Glutamatergic neuron (in vitro differentiated cells): ENCODE measurements at regions not wholly inside any gene's neighbourhood (a gene's known extent, or its start where the extent isn't known, plus 50 kb on each side); places are given as distances from the start of the nearest gene placed in this dataset.

ENCODE experiments used
- DNase-seq: peaks from one replicate; pipeline ENCODE4 v3.0.0; 2022
- H3K27ac Mint-ChIP-seq: one replicate; pipeline ENCODE4 v1.8.0; 2020; ENCODE audit warnings: mild to moderate bottlenecking, mixed read lengths, inconsistent platforms; ENCODE audit not compliant: unreplicated experiment
- H3K27me3 Mint-ChIP-seq: one replicate; pipeline ENCODE4 v1.8.0; 2020; ENCODE audit warnings: mild to moderate bottlenecking, moderate library complexity, mixed read lengths, inconsistent platforms; ENCODE audit not compliant: unreplicated experiment
- H3K36me3 Mint-ChIP-seq: one replicate; pipeline ENCODE4 v1.8.0; 2020; ENCODE audit warnings: mild to moderate bottlenecking, mixed read lengths, inconsistent platforms; ENCODE audit not compliant: unreplicated experiment
- H3K4me1 Mint-ChIP-seq: one replicate; pipeline ENCODE4 v1.8.0; 2020; ENCODE audit warnings: mild to moderate bottlenecking, low read depth, mixed read lengths, inconsistent platforms; ENCODE audit not compliant: unreplicated experiment
- H3K4me3 Mint-ChIP-seq: one replicate; pipeline ENCODE4 v1.8.0; 2020; ENCODE audit warnings: mild to moderate bottlenecking, mixed read lengths, inconsistent platforms; ENCODE audit not compliant: unreplicated experiment
- H3K9me3 Mint-ChIP-seq: one replicate; pipeline ENCODE4 v1.8.0; 2020; ENCODE audit warnings: mild to moderate bottlenecking, moderate library complexity, mixed read lengths, inconsistent platforms; ENCODE audit not compliant: unreplicated experiment
- TF ChIP-seq, protein P1 (sequence below): fragments of 200-600 bp; sonication (generic); IDR thresholded peaks from one replicate; pipeline ENCODE4 v1.5.0; 2021; ENCODE audit not compliant: partially characterized antibody, unreplicated experiment

GRCh38 chr11:19436932-19437331 is 196.2 kb upstream of the E2F8 start:
- H3K4me3 Mint-ChIP-seq: no peak overlapping the region
- no peak for DNase-seq
- peaks cover 13% of the 10 kb centered on the region for H3K9me3 Mint-ChIP-seq
- peaks cover 10% of the 10 kb centered on the region for H3K36me3 Mint-ChIP-seq
- H3K27ac Mint-ChIP-seq: no peak overlapping the region
- H3K4me1 Mint-ChIP-seq: peaks cover 37% of the 10 kb centered on the region
- TF ChIP-seq, protein P1, sequence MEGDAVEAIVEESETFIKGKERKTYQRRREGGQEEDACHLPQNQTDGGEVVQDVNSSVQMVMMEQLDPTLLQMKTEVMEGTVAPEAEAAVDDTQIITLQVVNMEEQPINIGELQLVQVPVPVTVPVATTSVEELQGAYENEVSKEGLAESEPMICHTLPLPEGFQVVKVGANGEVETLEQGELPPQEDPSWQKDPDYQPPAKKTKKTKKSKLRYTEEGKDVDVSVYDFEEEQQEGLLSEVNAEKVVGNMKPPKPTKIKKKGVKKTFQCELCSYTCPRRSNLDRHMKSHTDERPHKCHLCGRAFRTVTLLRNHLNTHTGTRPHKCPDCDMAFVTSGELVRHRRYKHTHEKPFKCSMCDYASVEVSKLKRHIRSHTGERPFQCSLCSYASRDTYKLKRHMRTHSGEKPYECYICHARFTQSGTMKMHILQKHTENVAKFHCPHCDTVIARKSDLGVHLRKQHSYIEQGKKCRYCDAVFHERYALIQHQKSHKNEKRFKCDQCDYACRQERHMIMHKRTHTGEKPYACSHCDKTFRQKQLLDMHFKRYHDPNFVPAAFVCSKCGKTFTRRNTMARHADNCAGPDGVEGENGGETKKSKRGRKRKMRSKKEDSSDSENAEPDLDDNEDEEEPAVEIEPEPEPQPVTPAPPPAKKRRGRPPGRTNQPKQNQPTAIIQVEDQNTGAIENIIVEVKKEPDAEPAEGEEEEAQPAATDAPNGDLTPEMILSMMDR: no peak
- peaks cover 6% of the 10 kb centered on the region for H3K27me3 Mint-ChIP-seq

GRCh38 chr11:19435306-19435989 is 194.7 kb upstream of the E2F8 start:
- Mint-ChIP-seq H3K27me3 (peaks cover 5% of the 10 kb centered on the region), H3K4me1 (peaks cover 31% of the 10 kb centered on the region), H3K27ac (no peak overlapping the region), H3K36me3 (peaks cover 10% of the 10 kb centered on the region), H3K4me3 (no peak overlapping the region), H3K9me3 (peaks cover 8% of the 10 kb centered on the region)
- no peak for DNase-seq
- TF ChIP-seq, protein P1: no peak

GRCh38 chr11:19433791-19434190 is 193.0 kb upstream of the E2F8 start:
- DNase-seq: no peak
- Mint-ChIP-seq H3K4me3 (no peak overlapping the region), H3K27ac (no peak overlapping the region), H3K27me3 (peaks cover 10% of the 10 kb centered on the region), H3K4me1 (peaks cover 34% of the 10 kb centered on the region), H3K36me3 (peaks cover 10% of the 10 kb centered on the region), H3K9me3 (peaks cover 12% of the 10 kb centered on the region)
- TF ChIP-seq, protein P1: no peak

- Mint-ChIP-seq H3K4me1 (peaks cover 38% of the 10 kb centered on the region), H3K27ac (no peak overlapping the region), H3K36me3 (peaks cover 10% of the 10 kb centered on the region), H3K9me3 (peaks cover 12% of the 10 kb centered on the region), H3K27me3 (peaks cover 10% of the 10 kb centered on the region), H3K4me3 (no peak overlapping the region)
- TF ChIP-seq, protein P1: no peak
- DNase-seq: no peak
Observed at GRCh38 chr11:19433367-19433766, 192.6 kb upstream of the E2F8 start.

GRCh38 chr11:19432370-19433061 is 191.8 kb upstream of the E2F8 start:
- H3K9me3 Mint-ChIP-seq: peaks cover 15% of the 10 kb centered on the region
- H3K36me3 Mint-ChIP-seq: peaks cover 10% of the 10 kb centered on the region
- H3K27ac Mint-ChIP-seq: peak overlapping the region; percentile 90
- peaks cover 44% of the 10 kb centered on the region for H3K4me1 Mint-ChIP-seq
- DNase-seq: no peak
- TF ChIP-seq, protein P1: no peak
- peaks cover 10% of the 10 kb centered on the region for H3K27me3 Mint-ChIP-seq
- peak overlapping the region; percentile 64 for H3K4me3 Mint-ChIP-seq
